NCI-H1417 treated with DMSO at 0.1 percent for 48 hours (cell line): ENCODE measurements at regions not wholly inside any gene's neighbourhood (a gene's known extent, or its start where the extent isn't known, plus 50 kb on each side); places are given as distances from the start of the nearest gene placed in this dataset.

Source experiments
- DNase-seq: peaks from one replicate; lab custom pipeline; 2025; lab: John Stamatoyannopoulos, UW

GRCh38 chr16:80356365-80356764 is 184.4 kb upstream of the DYNLRB2 start:
- DNase-seq: no peak

GRCh38 chr16:80355335-80355734 is 185.5 kb upstream of the DYNLRB2 start:
- no peak for DNase-seq

- DNase-seq: no peak
These were observed 190.7 kb upstream of the DYNLRB2 start for GRCh38 chr16:80350061-80350460.

GRCh38 chr16:80347900-80348299 is 192.9 kb upstream of the DYNLRB2 start:
- no peak for DNase-seq

- DNase-seq: no peak
These were observed 193.8 kb upstream of the DYNLRB2 start for GRCh38 chr16:80347002-80347401.

- DNase-seq: no peak
These were observed 194.6 kb upstream of the DYNLRB2 start for GRCh38 chr16:80346111-80346632.

- DNase-seq: no peak
These were observed 195.1 kb upstream of the DYNLRB2 start for GRCh38 chr16:80345701-80346100.

- DNase-seq: no peak
These were observed 196.2 kb upstream of the DYNLRB2 start for GRCh38 chr16:80344570-80344969.

GRCh38 chr16:80341263-80341662 is 199.5 kb upstream of the DYNLRB2 start:
- DNase-seq: no peak

GRCh38 chr16:80337786-80338185 is 203.0 kb upstream of the DYNLRB2 start:
- no peak for DNase-seq

GRCh38 chr16:80330803-80331202 is 210.0 kb upstream of the DYNLRB2 start:
- no peak for DNase-seq

- no peak for DNase-seq
These were observed 210.6 kb upstream of the DYNLRB2 start for GRCh38 chr16:80330150-80330549.

GRCh38 chr16:80327740-80328139 is 213.1 kb upstream of the DYNLRB2 start:
- no peak for DNase-seq

- DNase-seq: no peak
These were observed 216.4 kb upstream of the DYNLRB2 start for GRCh38 chr16:80324371-80324770.

- DNase-seq: no peak
These were observed 217.0 kb upstream of the DYNLRB2 start for GRCh38 chr16:80323808-80324195.

GRCh38 chr16:80323187-80323807 is 217.5 kb upstream of the DYNLRB2 start:
- no peak for DNase-seq

GRCh38 chr16:80319181-80319580 is 221.6 kb upstream of the DYNLRB2 start:
- DNase-seq: no peak

- DNase-seq: no peak
These were observed 222.7 kb upstream of the DYNLRB2 start for GRCh38 chr16:80318107-80318506.

GRCh38 chr16:80317599-80318037 is 223.2 kb upstream of the DYNLRB2 start:
- no peak for DNase-seq

GRCh38 chr16:80317116-80317515 is 223.7 kb upstream of the DYNLRB2 start:
- no peak for DNase-seq

GRCh38 chr16:80314042-80314441 is 226.8 kb upstream of the DYNLRB2 start:
- DNase-seq: no peak

- no peak for DNase-seq
These were observed 231.6 kb upstream of the DYNLRB2 start for GRCh38 chr16:80309178-80309577.

- no peak for DNase-seq
These were observed 235.4 kb upstream of the DYNLRB2 start for GRCh38 chr16:80305410-80305809.

- no peak for DNase-seq
These were observed 237.1 kb upstream of the DYNLRB2 start for GRCh38 chr16:80303691-80304090.
